ENCODE measurements at regions not wholly inside any gene's neighbourhood (a gene's known extent, or its start where the extent isn't known, plus 50 kb on each side); places are given as distances from the start of the nearest gene placed in this dataset.

GRCh38 chrX:39729981-39730661 is 367.6 kb downstream of the BCOR start:
- peak; percentile 76 for ATAC-seq
- in situ Hi-C loops (cut with MboI) = no loop called here
- DNase-seq (ENCODE audit: extremely low read depth in 1 of 4, low spot score in 3 of 4) = peak in 3 of 4 experiments; percentile 27 to 71 (median 67)
- no peaks in the 10 kb centered on the region for H3K27me3 ChIP-seq (ENCODE audit: control insufficient read depth in 2 of 2, insufficient read depth in 2 of 2, low read length in 2 of 2)
- no peaks in the 10 kb centered on the region for H3K9me1 ChIP-seq (ENCODE audit: control insufficient read depth, insufficient read depth, low read length)
- peak overlapping the region; percentile 64 for H3K4me2 ChIP-seq (ENCODE audit: insufficient read depth, low read length)
- intact Hi-C loops (cut with micrococcal nuclease) = loop anchor here (10.0 kb wide), 3 partner anchors 75 to 375 kb away; no protein-coding TSS in a partner anchor
- POLR2A ChIA-PET = no interaction called here
- no peaks in the 10 kb centered on the region for H3K9me3 ChIP-seq (replicated peaks; ENCODE audit: control insufficient read depth, insufficient read depth, low read depth, low read length)
- H3K27ac ChIP-seq (ENCODE audit: extremely low read depth, low read depth, low read length) = peak overlapping the region; percentile 28; the same call in 1 of the 3 replicates
- CTCF ChIA-PET (ENCODE audit: low intra/inter-chr PET ratio) = interaction anchor here (0.6 kb wide), 1 partner anchor 124 kb away, joined by 4 read pairs; no protein-coding TSS in a partner anchor
- peaks cover 8 to 9% of the 10 kb centered on the region in 2 experiments; a peak in 4 of 5 replicates for H3K4me1 ChIP-seq (replicated peaks in 1 of 2; ENCODE audit: control insufficient read depth in 2 of 2, insufficient read depth in 2 of 2, low read length in 2 of 2)
- peak overlapping the region; percentile 16; the same call in 1 of the 2 replicates for H3K4me3 ChIP-seq
- BruUV-seq (replicated peaks) = no TSS peak
- peak overlapping the region; percentile 20 to 37; a peak in 3 of 4 replicates for H3K9ac ChIP-seq (ENCODE audit: insufficient read depth in 1 of 2, low read depth in 2 of 2, low read length in 2 of 2)
- H3K79me2 ChIP-seq (ENCODE audit: control insufficient read depth, insufficient read depth, low read length) = no peaks in the 10 kb centered on the region
- 8% methylated on average over 13 of the region's 21 CpGs for WGBS (ENCODE audit: insufficient coverage, low coverage, missing lambda C conversion rate)
- FAIRE-seq = peak; percentile 79
- H2AFZ ChIP-seq (ENCODE audit: low read depth, low read length) = peak overlapping the region; percentile 88
- no peaks in the 10 kb centered on the region for H4K20me1 ChIP-seq (replicated peaks; ENCODE audit: control insufficient read depth, insufficient read depth, low read length)
- H3K36me3 ChIP-seq (ENCODE audit: control insufficient read depth, insufficient read depth, low read length) = no peaks in the 10 kb centered on the region
- TF ChIP-seq NCOR1 (IDR thresholded peaks at IDR 0.05) (peak; percentile 27), TFAM (CRISPR knock-in tag; conservative IDR thresholded peaks at IDR 0.05) (no peak), TSHZ1 (CRISPR knock-in tag; IDR thresholded peaks at IDR 0.05) (no peak), RUNX1 (IDR thresholded peaks at IDR 0.05; ENCODE audit: low read depth) (no peak), ZBTB8A (IDR thresholded peaks at IDR 0.05; ENCODE audit: partially characterized antibody) (no peak), ZNF311 (CRISPR knock-in tag; IDR thresholded peaks at IDR 0.05) (no peak), KLF10 (CRISPR knock-in tag; IDR thresholded peaks at IDR 0.05) (no peak)
- TF ChIP-seq, protein P1, sequence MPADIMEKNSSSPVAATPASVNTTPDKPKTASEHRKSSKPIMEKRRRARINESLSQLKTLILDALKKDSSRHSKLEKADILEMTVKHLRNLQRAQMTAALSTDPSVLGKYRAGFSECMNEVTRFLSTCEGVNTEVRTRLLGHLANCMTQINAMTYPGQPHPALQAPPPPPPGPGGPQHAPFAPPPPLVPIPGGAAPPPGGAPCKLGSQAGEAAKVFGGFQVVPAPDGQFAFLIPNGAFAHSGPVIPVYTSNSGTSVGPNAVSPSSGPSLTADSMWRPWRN (IDR thresholded peaks at IDR 0.05; ENCODE audit: low read depth) = 0 out of 2 replicates have a peak, but pooled peaks have one; percentile 41
- TF ChIP-seq, protein P2, sequence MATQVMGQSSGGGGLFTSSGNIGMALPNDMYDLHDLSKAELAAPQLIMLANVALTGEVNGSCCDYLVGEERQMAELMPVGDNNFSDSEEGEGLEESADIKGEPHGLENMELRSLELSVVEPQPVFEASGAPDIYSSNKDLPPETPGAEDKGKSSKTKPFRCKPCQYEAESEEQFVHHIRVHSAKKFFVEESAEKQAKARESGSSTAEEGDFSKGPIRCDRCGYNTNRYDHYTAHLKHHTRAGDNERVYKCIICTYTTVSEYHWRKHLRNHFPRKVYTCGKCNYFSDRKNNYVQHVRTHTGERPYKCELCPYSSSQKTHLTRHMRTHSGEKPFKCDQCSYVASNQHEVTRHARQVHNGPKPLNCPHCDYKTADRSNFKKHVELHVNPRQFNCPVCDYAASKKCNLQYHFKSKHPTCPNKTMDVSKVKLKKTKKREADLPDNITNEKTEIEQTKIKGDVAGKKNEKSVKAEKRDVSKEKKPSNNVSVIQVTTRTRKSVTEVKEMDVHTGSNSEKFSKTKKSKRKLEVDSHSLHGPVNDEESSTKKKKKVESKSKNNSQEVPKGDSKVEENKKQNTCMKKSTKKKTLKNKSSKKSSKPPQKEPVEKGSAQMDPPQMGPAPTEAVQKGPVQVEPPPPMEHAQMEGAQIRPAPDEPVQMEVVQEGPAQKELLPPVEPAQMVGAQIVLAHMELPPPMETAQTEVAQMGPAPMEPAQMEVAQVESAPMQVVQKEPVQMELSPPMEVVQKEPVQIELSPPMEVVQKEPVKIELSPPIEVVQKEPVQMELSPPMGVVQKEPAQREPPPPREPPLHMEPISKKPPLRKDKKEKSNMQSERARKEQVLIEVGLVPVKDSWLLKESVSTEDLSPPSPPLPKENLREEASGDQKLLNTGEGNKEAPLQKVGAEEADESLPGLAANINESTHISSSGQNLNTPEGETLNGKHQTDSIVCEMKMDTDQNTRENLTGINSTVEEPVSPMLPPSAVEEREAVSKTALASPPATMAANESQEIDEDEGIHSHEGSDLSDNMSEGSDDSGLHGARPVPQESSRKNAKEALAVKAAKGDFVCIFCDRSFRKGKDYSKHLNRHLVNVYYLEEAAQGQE (IDR thresholded peaks at IDR 0.05; ENCODE audit: borderline replicate concordance) = no peak
- TF ChIP-seq, protein P2 (CRISPR knock-in tag; IDR thresholded peaks at IDR 0.05; ENCODE audit: low read depth) = no peak
